ENCODE measurements at regions not wholly inside any gene's neighbourhood (a gene's known extent, or its start where the extent isn't known, plus 50 kb on each side); places are given as distances from the start of the nearest gene placed in this dataset.

GRCh38 chr13:67860315-67860714, 630.2 kb upstream of the PCDH9 start:
- H3K27me3 Mint-ChIP-seq (ENCODE audit: low read depth): no peaks in the 10 kb centered on the region
- H3K4me3 Mint-ChIP-seq: no peak overlapping the region
- peaks cover 16% of the 10 kb centered on the region for H3K4me1 Mint-ChIP-seq
- no peak for TF ChIP-seq CTCF (IDR thresholded peaks at IDR 0.05; ENCODE audit: unreplicated experiment in 3 of 3)
- H3K36me3 Mint-ChIP-seq (ENCODE audit: low read depth): no peaks in the 10 kb centered on the region
- H3K27ac Mint-ChIP-seq: no peak overlapping the region
- H3K9me3 Mint-ChIP-seq: peaks cover 8% of the 10 kb centered on the region

DNA sequence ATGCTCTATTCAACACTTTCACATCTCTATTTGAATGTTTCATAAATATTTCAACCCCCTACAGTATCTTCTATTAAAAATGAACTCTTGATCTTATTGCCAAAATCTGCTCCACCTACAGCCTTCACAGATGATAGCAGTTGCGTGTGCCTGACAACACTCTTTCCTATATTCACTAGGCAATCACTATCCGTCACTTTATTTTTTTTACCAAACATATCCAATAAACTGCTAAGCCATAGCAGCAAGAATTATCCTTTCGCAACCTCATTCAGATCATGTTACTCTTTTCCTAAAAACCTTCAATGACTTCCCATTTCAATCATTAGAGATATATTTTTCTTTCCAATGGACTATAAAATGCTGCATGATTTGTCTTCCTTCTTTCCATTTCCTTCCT, 629.8 kb upstream of the PCDH9 start:
- peaks cover 8% of the 10 kb centered on the region for H3K9me3 Mint-ChIP-seq
- H3K4me3 Mint-ChIP-seq: no peak overlapping the region
- H3K27ac Mint-ChIP-seq: no peak overlapping the region
- no peaks in the 10 kb centered on the region for H3K27me3 Mint-ChIP-seq (ENCODE audit: low read depth)
- peaks cover 20% of the 10 kb centered on the region for H3K4me1 Mint-ChIP-seq
- H3K36me3 Mint-ChIP-seq (ENCODE audit: low read depth): no peaks in the 10 kb centered on the region
- TF ChIP-seq CTCF (IDR thresholded peaks at IDR 0.05; ENCODE audit: unreplicated experiment in 3 of 3): no peak

DNA sequence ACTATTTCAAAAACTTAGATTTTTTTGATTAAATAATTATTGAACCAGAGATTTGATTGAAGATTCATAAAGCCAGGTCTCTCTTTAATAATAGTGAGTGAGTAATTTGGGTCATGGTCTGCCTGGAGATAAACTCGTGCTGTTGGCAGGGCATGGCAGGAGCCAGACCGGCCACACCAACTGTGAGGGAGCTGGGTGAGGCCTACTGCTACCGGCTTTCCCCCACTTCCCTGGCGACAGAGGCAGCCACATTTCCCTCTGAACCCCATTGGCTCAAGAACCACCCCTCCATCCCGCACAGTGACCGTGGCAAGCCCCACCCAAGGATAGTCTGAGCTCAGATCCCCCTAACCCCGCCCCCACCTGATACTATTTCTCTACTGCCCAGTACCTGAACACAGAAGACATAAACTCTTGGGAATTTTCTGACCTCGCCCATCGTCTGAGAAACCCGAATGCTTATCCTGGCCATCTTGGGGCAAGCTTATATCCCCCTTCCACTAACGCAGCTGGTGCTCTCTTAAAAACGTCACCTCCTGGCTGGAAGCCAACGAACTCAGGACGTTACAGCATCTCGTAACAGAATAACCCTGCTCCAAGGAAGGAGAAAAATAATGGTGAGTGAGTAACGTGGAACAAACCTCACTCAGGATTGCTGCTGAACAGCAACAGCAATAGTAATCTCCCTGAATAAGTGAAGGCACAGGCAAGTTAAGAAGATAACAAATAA, 627.6 kb upstream of the PCDH9 start:
- no peak for TF ChIP-seq CTCF (IDR thresholded peaks at IDR 0.05; ENCODE audit: unreplicated experiment in 3 of 3)
- H3K27me3 Mint-ChIP-seq (ENCODE audit: low read depth): no peaks in the 10 kb centered on the region
- H3K4me1 Mint-ChIP-seq: peaks cover 21% of the 10 kb centered on the region
- peaks cover 8% of the 10 kb centered on the region for H3K9me3 Mint-ChIP-seq
- H3K27ac Mint-ChIP-seq: peak overlapping the region in 1 of 3 experiments; percentile 60
- no peaks in the 10 kb centered on the region for H3K36me3 Mint-ChIP-seq (ENCODE audit: low read depth)
- no peak overlapping the region for H3K4me3 Mint-ChIP-seq

GRCh38 chr13:67856955-67857354, 626.8 kb upstream of the PCDH9 start:
- Mint-ChIP-seq H3K27ac (peak overlapping the region; percentile 47 to 89 (median 66)), H3K4me3 (no peak overlapping the region), H3K27me3 (ENCODE audit: low read depth) (no peaks in the 10 kb centered on the region), H3K9me3 (peaks cover 4% of the 10 kb centered on the region), H3K36me3 (ENCODE audit: low read depth) (no peaks in the 10 kb centered on the region), H3K4me1 (peaks cover 21% of the 10 kb centered on the region)
- TF ChIP-seq CTCF (IDR thresholded peaks at IDR 0.05; ENCODE audit: unreplicated experiment in 3 of 3): no peak

- Mint-ChIP-seq H3K36me3 (ENCODE audit: low read depth) (no peaks in the 10 kb centered on the region), H3K9me3 (no peaks in the 10 kb centered on the region), H3K4me1 (peaks cover 21% of the 10 kb centered on the region), H3K4me3 (no peak overlapping the region), H3K27ac (peak overlapping the region; percentile 29 to 89 (median 66)), H3K27me3 (ENCODE audit: low read depth) (no peaks in the 10 kb centered on the region)
- TF ChIP-seq CTCF (IDR thresholded peaks at IDR 0.05; ENCODE audit: unreplicated experiment in 3 of 3): no peak
Measured at GRCh38 chr13:67855741-67856238, 625.7 kb upstream of the PCDH9 start.

- Mint-ChIP-seq H3K27me3 (ENCODE audit: low read depth) (no peaks in the 10 kb centered on the region), H3K9me3 (no peaks in the 10 kb centered on the region), H3K27ac (peak overlapping the region in 2 of 3 experiments; percentile 66 to 89), H3K4me1 (peaks cover 21% of the 10 kb centered on the region), H3K36me3 (ENCODE audit: low read depth) (no peaks in the 10 kb centered on the region), H3K4me3 (no peak overlapping the region)
- TF ChIP-seq CTCF (IDR thresholded peaks at IDR 0.05; ENCODE audit: unreplicated experiment in 3 of 3): no peak
Measured at GRCh38 chr13:67854990-67855389, 624.9 kb upstream of the PCDH9 start.

Data from nephron (organoid).